ENCODE measurements at regions not wholly inside any gene's neighbourhood (a gene's known extent, or its start where the extent isn't known, plus 50 kb on each side); places are given as distances from the start of the nearest gene placed in this dataset.

DNA sequence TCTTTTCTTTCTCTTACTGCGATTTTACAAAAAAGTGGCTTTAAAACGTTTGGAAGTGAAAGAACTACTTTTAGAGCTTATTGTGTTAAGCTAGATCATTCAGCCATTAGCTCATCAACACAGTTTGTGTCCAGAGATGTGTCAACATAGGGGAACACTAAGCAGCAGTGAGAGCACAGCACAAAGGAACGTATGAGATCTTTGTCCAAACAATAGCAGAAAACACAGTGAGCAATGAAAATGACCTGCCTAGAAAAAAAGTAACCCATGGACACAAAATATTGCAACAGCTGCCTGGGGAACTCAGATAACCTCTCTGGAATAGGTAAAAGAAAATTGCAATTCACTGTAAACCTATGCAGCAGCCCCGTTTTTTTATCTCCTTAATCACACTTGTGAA, 372.5 kb downstream of the ARHGEF28 start:
- no peak for DNase-seq

DNA sequence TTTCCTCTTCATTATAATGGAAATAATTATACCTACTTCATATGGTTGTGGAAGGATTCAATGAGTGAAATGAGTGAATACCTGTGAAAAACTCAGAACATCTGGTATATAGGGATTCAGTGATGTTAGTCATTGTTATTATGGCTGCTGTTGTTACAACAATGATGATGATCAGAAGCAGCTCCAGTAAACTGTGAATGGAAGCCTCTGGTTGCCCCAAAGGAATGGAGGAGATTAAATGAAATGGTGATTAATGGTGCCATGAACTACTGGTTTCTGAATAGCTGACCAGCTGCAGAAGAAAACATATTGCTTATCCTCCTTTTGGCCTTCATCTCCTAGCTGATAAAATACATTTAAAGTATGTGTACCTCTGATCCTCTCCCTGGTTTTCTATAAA, 372.0 kb downstream of the ARHGEF28 start:
- DNase-seq: no peak

DNA sequence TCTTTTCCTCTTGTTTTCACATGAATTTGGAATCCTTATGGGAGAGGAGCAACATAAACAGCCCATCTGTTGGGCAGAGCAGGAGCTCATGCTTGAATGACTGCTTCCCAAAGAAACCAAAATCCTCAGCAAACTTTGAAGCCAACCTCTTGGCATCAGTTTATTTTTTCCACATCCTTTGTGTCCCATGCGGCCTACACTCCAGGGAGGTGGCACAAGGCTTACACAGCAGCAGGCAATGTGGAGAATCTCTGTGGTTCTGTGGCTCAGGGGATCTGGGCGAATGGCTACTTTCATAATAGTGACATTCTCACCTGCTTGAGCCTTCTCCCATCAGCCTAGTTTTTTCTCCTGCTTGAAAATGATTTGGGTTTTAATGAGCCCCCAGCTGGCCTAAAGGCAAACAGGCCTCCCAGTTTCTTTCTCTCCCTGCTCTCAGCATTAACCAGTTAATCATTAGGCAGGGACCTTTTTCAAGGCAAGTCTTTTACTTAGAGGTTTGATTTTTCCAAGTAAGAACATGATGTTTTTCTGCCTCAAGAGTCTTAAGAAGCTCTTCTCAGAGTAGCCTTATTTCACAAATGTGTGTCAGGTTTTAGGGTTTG, 370.3 kb downstream of the ARHGEF28 start:
- DNase-seq: no peak

DNA sequence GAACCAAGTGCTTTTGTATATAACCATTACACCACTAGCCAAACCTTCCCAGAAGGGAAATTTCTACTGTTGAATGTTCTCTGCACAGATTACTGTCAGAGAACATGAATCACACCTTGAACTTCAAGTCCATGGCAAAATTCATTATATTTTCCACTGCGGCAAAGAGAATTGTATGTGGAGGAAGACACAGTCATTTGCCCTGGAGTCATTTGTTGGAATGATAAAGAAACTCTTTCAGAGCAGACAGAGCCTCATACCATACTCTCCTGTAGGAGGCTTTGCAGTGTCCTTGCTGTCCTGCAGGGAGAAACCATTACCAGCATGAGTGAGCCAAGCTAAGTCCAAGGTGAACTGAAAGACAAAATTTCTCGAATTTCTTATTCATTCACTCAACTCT, 369.0 kb downstream of the ARHGEF28 start:
- no peak for DNase-seq
